Mesothelial cell of epicardium (in vitro differentiated cells): ENCODE measurements at regions not wholly inside any gene's neighbourhood (a gene's known extent, or its start where the extent isn't known, plus 50 kb on each side); places are given as distances from the start of the nearest gene placed in this dataset.

ENCODE experiments used
- DNase-seq, 2 experiments: peaks; one replicate each; pipeline ENCODE4 v3.0.0; 2021; ENCODE audit warnings: low spot score in 2 of 2; ENCODE audit not compliant: unreplicated experiment in 2 of 2
- H3K27ac Mint-ChIP-seq: 2 replicates; pipeline ENCODE4 v1.8.0; 2021; ENCODE audit warnings: mixed read lengths
- H3K27me3 Mint-ChIP-seq: 2 replicates; pipeline ENCODE4 v1.8.0; 2021; ENCODE audit warnings: low read depth, mixed read lengths
- H3K36me3 Mint-ChIP-seq: 2 replicates; pipeline ENCODE4 v1.8.0; 2021; ENCODE audit warnings: mixed read lengths
- H3K4me1 Mint-ChIP-seq: 2 replicates; pipeline ENCODE4 v1.8.0; 2021; ENCODE audit warnings: mixed read lengths
- H3K4me3 Mint-ChIP-seq: 2 replicates; pipeline ENCODE4 v1.8.0; 2021; ENCODE audit warnings: mild to moderate bottlenecking, moderate library complexity, mixed read lengths
- H3K9me3 Mint-ChIP-seq: 2 replicates; pipeline ENCODE4 v1.8.0; 2021; ENCODE audit warnings: mixed read lengths
- CTCF ChIP-seq: fragments of 200-600 bp; sonication (generic); IDR thresholded peaks from one replicate; pipeline ENCODE4 v1.5.0; 2021; ENCODE audit warnings: antibody characterized with exemption; ENCODE audit not compliant: unreplicated experiment

- Mint-ChIP-seq H3K36me3 (no peaks in the 10 kb centered on the region), H3K27me3 (peaks cover 3% of the 10 kb centered on the region), H3K27ac (no peak overlapping the region), H3K4me3 (no peak overlapping the region), H3K9me3 (no peaks in the 10 kb centered on the region), H3K4me1 (peaks cover 8% of the 10 kb centered on the region)
- no peak for TF ChIP-seq CTCF
- no peak for DNase-seq
These were observed 228.4 kb downstream of the CMPK2 start for GRCh38 chr2:6637330-6637729.

GRCh38 chr2:6639929-6640620, 225.6 kb downstream of the CMPK2 start:
- DNase-seq = no peak
- Mint-ChIP-seq H3K27ac (no peak overlapping the region), H3K4me3 (no peak overlapping the region), H3K4me1 (peaks cover 13% of the 10 kb centered on the region), H3K27me3 (peaks cover 6% of the 10 kb centered on the region), H3K36me3 (no peaks in the 10 kb centered on the region), H3K9me3 (no peaks in the 10 kb centered on the region)
- no peak for TF ChIP-seq CTCF

- no peak for TF ChIP-seq CTCF
- H3K36me3 Mint-ChIP-seq = no peaks in the 10 kb centered on the region
- peaks cover 18% of the 10 kb centered on the region for H3K4me1 Mint-ChIP-seq
- no peak overlapping the region for H3K4me3 Mint-ChIP-seq
- H3K9me3 Mint-ChIP-seq = no peaks in the 10 kb centered on the region
- H3K27me3 Mint-ChIP-seq = peaks cover 6% of the 10 kb centered on the region
- DNase-seq = no peak
- no peak overlapping the region for H3K27ac Mint-ChIP-seq
These were observed 225.1 kb downstream of the CMPK2 start for GRCh38 chr2:6640621-6641015.

- Mint-ChIP-seq H3K27ac (no peak overlapping the region), H3K4me1 (peaks cover 18% of the 10 kb centered on the region), H3K9me3 (no peaks in the 10 kb centered on the region), H3K27me3 (peaks cover 9% of the 10 kb centered on the region), H3K4me3 (no peak overlapping the region), H3K36me3 (no peaks in the 10 kb centered on the region)
- DNase-seq = no peak
- no peak for TF ChIP-seq CTCF
These were observed 223.8 kb downstream of the CMPK2 start for GRCh38 chr2:6641956-6642355.

- peaks cover 18% of the 10 kb centered on the region for H3K4me1 Mint-ChIP-seq
- DNase-seq = no peak
- no peak overlapping the region for H3K27ac Mint-ChIP-seq
- H3K9me3 Mint-ChIP-seq = no peaks in the 10 kb centered on the region
- H3K27me3 Mint-ChIP-seq = peaks cover 27% of the 10 kb centered on the region
- no peak overlapping the region for H3K4me3 Mint-ChIP-seq
- TF ChIP-seq CTCF = no peak
- no peaks in the 10 kb centered on the region for H3K36me3 Mint-ChIP-seq
These were observed 221.4 kb downstream of the CMPK2 start for GRCh38 chr2:6644261-6644660.

GRCh38 chr2:6645004-6645403, 220.7 kb downstream of the CMPK2 start:
- H3K4me3 Mint-ChIP-seq = no peak overlapping the region
- TF ChIP-seq CTCF = no peak
- peaks cover 32% of the 10 kb centered on the region for H3K27me3 Mint-ChIP-seq
- H3K36me3 Mint-ChIP-seq = no peaks in the 10 kb centered on the region
- peaks cover 15% of the 10 kb centered on the region for H3K4me1 Mint-ChIP-seq
- H3K27ac Mint-ChIP-seq = no peak overlapping the region
- DNase-seq = no peak
- H3K9me3 Mint-ChIP-seq = no peaks in the 10 kb centered on the region
